ENCODE measurements at regions not wholly inside any gene's neighbourhood (a gene's known extent, or its start where the extent isn't known, plus 50 kb on each side); places are given as distances from the start of the nearest gene placed in this dataset.

- Histone ChIP-seq H3K9me3 (ENCODE audit: control insufficient read depth in 2 of 2, insufficient read depth in 1 of 2, low read length in 1 of 2) (no peaks in the 10 kb centered on the region), H3K27me3 (ENCODE audit: control insufficient read depth in 2 of 2, insufficient read depth in 1 of 2, low read length in 1 of 2) (no peaks in the 10 kb centered on the region), H3K4me3 (ENCODE audit: low read length in 2 of 2) (no peak overlapping the region), H3K27ac (ENCODE audit: low read depth in 1 of 2, low read length in 1 of 2) (no peak overlapping the region), H3K36me3 (ENCODE audit: control insufficient read depth in 2 of 2, insufficient read depth in 2 of 2, low read length in 1 of 2) (no peaks in the 10 kb centered on the region), H3K4me1 (ENCODE audit: control insufficient read depth in 2 of 2, insufficient read depth in 2 of 2, low read length in 2 of 2) (no peaks in the 10 kb centered on the region)
- DNase-seq (ENCODE audit: low read depth in 6 of 9, low spot score in 9 of 9) = no peak
These were observed 72.0 kb downstream of the ALX1 start for GRCh38 chr12:85352016-85352415.

- DNase-seq (ENCODE audit: low read depth in 6 of 9, low spot score in 9 of 9) = no peak
- 64% methylated on average over 3 of the region's 3 CpGs for WGBS
- H3K9me3 ChIP-seq (ENCODE audit: control insufficient read depth in 2 of 2, insufficient read depth in 1 of 2, low read length in 1 of 2) = no peaks in the 10 kb centered on the region
- H3K36me3 ChIP-seq (ENCODE audit: control insufficient read depth in 2 of 2, insufficient read depth in 2 of 2, low read length in 1 of 2) = no peaks in the 10 kb centered on the region
- no peak overlapping the region for H3K4me3 ChIP-seq (ENCODE audit: low read length in 2 of 2)
- no peaks in the 10 kb centered on the region for H3K4me1 ChIP-seq (ENCODE audit: control insufficient read depth in 2 of 2, insufficient read depth in 2 of 2, low read length in 2 of 2)
- H3K27ac ChIP-seq (ENCODE audit: low read depth in 1 of 2, low read length in 1 of 2) = no peak overlapping the region
- H3K27me3 ChIP-seq (ENCODE audit: control insufficient read depth in 2 of 2, insufficient read depth in 1 of 2, low read length in 1 of 2) = no peaks in the 10 kb centered on the region
These were observed 76.8 kb downstream of the ALX1 start for GRCh38 chr12:85356596-85357385.

GRCh38 chr12:85357609-85358008, 77.6 kb downstream of the ALX1 start:
- Histone ChIP-seq H3K36me3 (ENCODE audit: control insufficient read depth in 2 of 2, insufficient read depth in 2 of 2, low read length in 1 of 2) (no peaks in the 10 kb centered on the region), H3K27ac (ENCODE audit: low read depth in 1 of 2, low read length in 1 of 2) (no peak overlapping the region), H3K4me3 (ENCODE audit: low read length in 2 of 2) (no peak overlapping the region), H3K9me3 (ENCODE audit: control insufficient read depth in 2 of 2, insufficient read depth in 1 of 2, low read length in 1 of 2) (no peaks in the 10 kb centered on the region), H3K27me3 (ENCODE audit: control insufficient read depth in 2 of 2, insufficient read depth in 1 of 2, low read length in 1 of 2) (no peaks in the 10 kb centered on the region), H3K4me1 (ENCODE audit: control insufficient read depth in 2 of 2, insufficient read depth in 2 of 2, low read length in 2 of 2) (no peaks in the 10 kb centered on the region)
- 94% methylated on average over 1 of the region's 1 CpG for WGBS
- no peak for DNase-seq (ENCODE audit: low read depth in 6 of 9, low spot score in 9 of 9)

- Histone ChIP-seq H3K4me3 (ENCODE audit: low read length in 2 of 2) (no peak overlapping the region), H3K27ac (ENCODE audit: low read depth in 1 of 2, low read length in 1 of 2) (no peak overlapping the region), H3K36me3 (ENCODE audit: control insufficient read depth in 2 of 2, insufficient read depth in 2 of 2, low read length in 1 of 2) (no peaks in the 10 kb centered on the region), H3K4me1 (ENCODE audit: control insufficient read depth in 2 of 2, insufficient read depth in 2 of 2, low read length in 2 of 2) (no peaks in the 10 kb centered on the region), H3K27me3 (ENCODE audit: control insufficient read depth in 2 of 2, insufficient read depth in 1 of 2, low read length in 1 of 2) (no peaks in the 10 kb centered on the region), H3K9me3 (ENCODE audit: control insufficient read depth in 2 of 2, insufficient read depth in 1 of 2, low read length in 1 of 2) (no peaks in the 10 kb centered on the region)
- 48% methylated on average over 1 of the region's 1 CpG for WGBS
- no peak for DNase-seq (ENCODE audit: low read depth in 6 of 9, low spot score in 9 of 9)
These were observed 78.7 kb downstream of the ALX1 start for GRCh38 chr12:85358715-85359114.

- no peak for DNase-seq (ENCODE audit: low read depth in 6 of 9, low spot score in 9 of 9)
- Histone ChIP-seq H3K9me3 (ENCODE audit: control insufficient read depth in 2 of 2, insufficient read depth in 1 of 2, low read length in 1 of 2) (no peaks in the 10 kb centered on the region), H3K27ac (ENCODE audit: low read depth in 1 of 2, low read length in 1 of 2) (no peak overlapping the region), H3K36me3 (ENCODE audit: control insufficient read depth in 2 of 2, insufficient read depth in 2 of 2, low read length in 1 of 2) (no peaks in the 10 kb centered on the region), H3K4me3 (ENCODE audit: low read length in 2 of 2) (no peak overlapping the region), H3K4me1 (ENCODE audit: control insufficient read depth in 2 of 2, insufficient read depth in 2 of 2, low read length in 2 of 2) (no peaks in the 10 kb centered on the region), H3K27me3 (ENCODE audit: control insufficient read depth in 2 of 2, insufficient read depth in 1 of 2, low read length in 1 of 2) (no peaks in the 10 kb centered on the region)
- WGBS = 80% methylated on average over 5 of the region's 5 CpGs
These were observed 83.6 kb downstream of the ALX1 start for GRCh38 chr12:85363382-85364190.

GRCh38 chr12:85367936-85368335, 87.9 kb downstream of the ALX1 start:
- Histone ChIP-seq H3K4me1 (ENCODE audit: control insufficient read depth in 2 of 2, insufficient read depth in 2 of 2, low read length in 2 of 2) (no peaks in the 10 kb centered on the region), H3K9me3 (ENCODE audit: control insufficient read depth in 2 of 2, insufficient read depth in 1 of 2, low read length in 1 of 2) (no peaks in the 10 kb centered on the region), H3K4me3 (ENCODE audit: low read length in 2 of 2) (no peak overlapping the region), H3K27me3 (ENCODE audit: control insufficient read depth in 2 of 2, insufficient read depth in 1 of 2, low read length in 1 of 2) (no peaks in the 10 kb centered on the region), H3K36me3 (ENCODE audit: control insufficient read depth in 2 of 2, insufficient read depth in 2 of 2, low read length in 1 of 2) (no peaks in the 10 kb centered on the region), H3K27ac (ENCODE audit: low read depth in 1 of 2, low read length in 1 of 2) (no peak overlapping the region)
- WGBS = 85% methylated on average over 2 of the region's 2 CpGs
- DNase-seq (ENCODE audit: low read depth in 6 of 9, low spot score in 9 of 9) = no peak

GRCh38 chr12:85369365-85370154, 89.5 kb downstream of the ALX1 start:
- H3K9me3 ChIP-seq (ENCODE audit: control insufficient read depth in 2 of 2, insufficient read depth in 1 of 2, low read length in 1 of 2) = no peaks in the 10 kb centered on the region
- H3K4me1 ChIP-seq (ENCODE audit: control insufficient read depth in 2 of 2, insufficient read depth in 2 of 2, low read length in 2 of 2) = no peaks in the 10 kb centered on the region
- H3K27me3 ChIP-seq (ENCODE audit: control insufficient read depth in 2 of 2, insufficient read depth in 1 of 2, low read length in 1 of 2) = no peaks in the 10 kb centered on the region
- WGBS = 91% methylated on average over 4 of the region's 4 CpGs
- no peak overlapping the region for H3K27ac ChIP-seq (ENCODE audit: low read depth in 1 of 2, low read length in 1 of 2)
- DNase-seq (ENCODE audit: low read depth in 6 of 9, low spot score in 9 of 9) = no peak
- H3K36me3 ChIP-seq (ENCODE audit: control insufficient read depth in 2 of 2, insufficient read depth in 2 of 2, low read length in 1 of 2) = no peaks in the 10 kb centered on the region
- no peak overlapping the region for H3K4me3 ChIP-seq (ENCODE audit: low read length in 2 of 2)

- 96% methylated on average over 4 of the region's 4 CpGs for WGBS
- H3K36me3 ChIP-seq (ENCODE audit: control insufficient read depth in 2 of 2, insufficient read depth in 2 of 2, low read length in 1 of 2) = no peaks in the 10 kb centered on the region
- no peak for DNase-seq (ENCODE audit: low read depth in 6 of 9, low spot score in 9 of 9)
These were observed 93.0 kb downstream of the ALX1 start for GRCh38 chr12:85373045-85373444.

GRCh38 chr12:85374981-85375380, 95.0 kb downstream of the ALX1 start:
- no peak overlapping the region for H3K4me3 ChIP-seq (ENCODE audit: low read length in 2 of 2)
- no peaks in the 10 kb centered on the region for H3K4me1 ChIP-seq (ENCODE audit: control insufficient read depth in 2 of 2, insufficient read depth in 2 of 2, low read length in 2 of 2)
- DNase-seq (ENCODE audit: low read depth in 6 of 9, low spot score in 9 of 9) = no peak
- no peaks in the 10 kb centered on the region for H3K27me3 ChIP-seq (ENCODE audit: control insufficient read depth in 2 of 2, insufficient read depth in 1 of 2, low read length in 1 of 2)
- H3K27ac ChIP-seq (ENCODE audit: low read depth in 1 of 2, low read length in 1 of 2) = no peak overlapping the region
- WGBS = 95% methylated on average over 1 of the region's 1 CpG
- H3K36me3 ChIP-seq (ENCODE audit: control insufficient read depth in 2 of 2, insufficient read depth in 2 of 2, low read length in 1 of 2) = no peaks in the 10 kb centered on the region
- no peaks in the 10 kb centered on the region for H3K9me3 ChIP-seq (ENCODE audit: control insufficient read depth in 2 of 2, insufficient read depth in 1 of 2, low read length in 1 of 2)

More at GRCh38 chr12:85373045-85373444, 93.0 kb downstream of the ALX1 start:
- Histone ChIP-seq H3K9me3 (ENCODE audit: control insufficient read depth in 2 of 2, insufficient read depth in 1 of 2, low read length in 1 of 2) (no peaks in the 10 kb centered on the region), H3K4me3 (ENCODE audit: low read length in 2 of 2) (no peak overlapping the region), H3K27ac (ENCODE audit: low read depth in 1 of 2, low read length in 1 of 2) (no peak overlapping the region), H3K4me1 (ENCODE audit: control insufficient read depth in 2 of 2, insufficient read depth in 2 of 2, low read length in 2 of 2) (no peaks in the 10 kb centered on the region), H3K27me3 (ENCODE audit: control insufficient read depth in 2 of 2, insufficient read depth in 1 of 2, low read length in 1 of 2) (no peaks in the 10 kb centered on the region)

Measured in thymus (tissue), 11 donors.